ENCODE measurements at regions not wholly inside any gene's neighbourhood (a gene's known extent, or its start where the extent isn't known, plus 50 kb on each side); places are given as distances from the start of the nearest gene placed in this dataset.

DNA sequence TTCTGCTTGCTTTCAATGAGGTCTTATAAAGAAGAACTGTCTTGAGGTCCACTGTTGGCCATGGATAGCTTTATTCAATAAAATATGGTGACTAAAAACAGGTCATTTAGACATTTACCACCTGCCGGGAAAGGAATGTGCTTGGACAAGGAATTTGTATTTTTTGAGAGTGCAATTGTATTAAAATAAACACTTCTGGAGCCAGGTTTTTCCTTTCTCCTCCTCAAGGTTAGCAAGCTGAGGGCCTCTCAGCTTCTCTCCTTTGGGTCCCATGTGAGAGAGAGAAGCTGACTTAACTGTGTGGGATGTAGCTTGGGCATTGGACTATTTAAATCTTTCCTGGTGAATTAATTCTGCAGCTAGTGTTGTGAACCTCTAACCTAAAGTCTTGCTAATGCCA lies 321.0 kb downstream of the MEIS1 start:
- ChIA-PET POLR2A (interaction anchor here (0.9 to 1.0 kb wide), 2 partner anchors 13 to 1307 kb away, joined by 3 read pairs; no protein-coding TSS in a partner anchor), CTCF (interaction anchor here (0.6 kb wide), 1 partner anchor 1097 kb away, joined by 3 read pairs; no protein-coding TSS in a partner anchor)
- no peak for TF ChIP-seq ARNT (IDR thresholded peaks at IDR 0.05)
- no peak for DNase-seq (ENCODE audit: extremely low spot score)

DNA sequence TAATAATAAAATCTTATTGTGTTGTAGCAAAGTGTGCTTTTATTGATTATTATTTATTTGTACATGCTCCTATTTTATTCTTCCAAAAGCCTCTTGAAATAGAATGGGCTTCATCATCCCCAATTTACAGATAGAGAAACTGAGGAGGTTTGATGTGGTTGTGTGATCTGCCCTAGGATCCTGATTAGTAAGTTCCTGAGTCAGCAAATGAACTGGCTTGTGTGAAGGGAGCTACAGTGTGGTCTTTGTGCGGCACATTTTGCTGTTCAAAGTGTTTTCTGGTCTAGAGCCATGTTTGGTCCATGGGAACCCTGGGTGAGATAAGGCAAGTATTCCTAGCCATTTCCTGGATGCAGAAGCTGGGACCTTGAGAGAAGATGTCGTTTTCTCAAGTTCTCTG lies 326.9 kb downstream of the MEIS1 start:
- TF ChIP-seq SP1 (IDR thresholded peaks at IDR 0.05) (no peak), ARNT (IDR thresholded peaks at IDR 0.05) (no peak), HDGF (IDR thresholded peaks at IDR 0.05; ENCODE audit: borderline replicate concordance) (no peak), TARDBP (IDR thresholded peaks at IDR 0.05) (no peak), ZNF384 (IDR thresholded peaks at IDR 0.05) (no peak), NFRKB (IDR thresholded peaks at IDR 0.05) (no peak), FOXK2 (IDR thresholded peaks at IDR 0.05) (no peak), LEF1 (IDR thresholded peaks at IDR 0.05; ENCODE audit: borderline replicate concordance) (no peak), ELF4 (IDR thresholded peaks at IDR 0.05) (no peak), CTBP1 (IDR thresholded peaks at IDR 0.05; ENCODE audit: borderline replicate concordance) (no peak), FOXA1 (IDR thresholded peaks at IDR 0.05) (no peak), SUZ12 (IDR thresholded peaks at IDR 0.05) (no peak)
- TF ChIP-seq, protein P1, sequence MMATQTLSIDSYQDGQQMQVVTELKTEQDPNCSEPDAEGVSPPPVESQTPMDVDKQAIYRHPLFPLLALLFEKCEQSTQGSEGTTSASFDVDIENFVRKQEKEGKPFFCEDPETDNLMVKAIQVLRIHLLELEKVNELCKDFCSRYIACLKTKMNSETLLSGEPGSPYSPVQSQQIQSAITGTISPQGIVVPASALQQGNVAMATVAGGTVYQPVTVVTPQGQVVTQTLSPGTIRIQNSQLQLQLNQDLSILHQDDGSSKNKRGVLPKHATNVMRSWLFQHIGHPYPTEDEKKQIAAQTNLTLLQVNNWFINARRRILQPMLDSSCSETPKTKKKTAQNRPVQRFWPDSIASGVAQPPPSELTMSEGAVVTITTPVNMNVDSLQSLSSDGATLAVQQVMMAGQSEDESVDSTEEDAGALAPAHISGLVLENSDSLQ (IDR thresholded peaks at IDR 0.05) = no peak
- POLR2A ChIA-PET = no interaction called here
- DNase-seq (ENCODE audit: extremely low spot score) = no peak
- CTCF ChIA-PET = no interaction called here

DNA sequence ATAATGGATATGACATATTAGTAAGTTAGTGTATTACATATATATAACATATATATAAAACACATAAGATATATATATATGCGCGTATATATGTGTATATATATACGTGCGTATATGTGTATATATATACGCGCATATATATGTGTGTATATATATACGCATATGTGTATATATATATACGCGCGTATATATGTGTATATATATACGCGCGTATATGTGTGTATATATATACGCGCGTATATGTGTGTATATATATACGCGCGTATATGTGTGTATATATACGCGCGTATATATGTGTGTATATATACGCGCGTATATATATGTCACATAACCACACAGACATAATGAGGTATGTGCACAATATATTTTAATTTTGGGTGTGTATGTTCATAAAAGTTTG lies 327.8 kb downstream of the MEIS1 start:
- ChIA-PET CTCF (no interaction called here), POLR2A (no interaction called here)
- no peak for TF ChIP-seq ZNF384 (IDR thresholded peaks at IDR 0.05)
- TF ChIP-seq SP1 (IDR thresholded peaks at IDR 0.05) = no peak
- TF ChIP-seq SUZ12 (IDR thresholded peaks at IDR 0.05) = no peak
- no peak for TF ChIP-seq L3MBTL2 (conservative IDR thresholded peaks at IDR 0.05)
- no peak for TF ChIP-seq BHLHE40 (IDR thresholded peaks at IDR 0.05; ENCODE audit: borderline replicate concordance)
- TF ChIP-seq FOXM1 (IDR thresholded peaks at IDR 0.05; ENCODE audit: borderline replicate concordance) = no peak
- TF ChIP-seq, protein P1 (IDR thresholded peaks at IDR 0.05) = no peak
- no peak for TF ChIP-seq NFRKB (IDR thresholded peaks at IDR 0.05)
- no peak for TF ChIP-seq ARNT (IDR thresholded peaks at IDR 0.05)
- TF ChIP-seq ELF4 (IDR thresholded peaks at IDR 0.05) = no peak
- no peak for TF ChIP-seq HDGF (IDR thresholded peaks at IDR 0.05; ENCODE audit: borderline replicate concordance)
- TF ChIP-seq CTBP1 (IDR thresholded peaks at IDR 0.05; ENCODE audit: borderline replicate concordance) = no peak
- no peak for TF ChIP-seq FOXA1 (IDR thresholded peaks at IDR 0.05)
- TF ChIP-seq TARDBP (IDR thresholded peaks at IDR 0.05) = no peak
- no peak for TF ChIP-seq LEF1 (IDR thresholded peaks at IDR 0.05; ENCODE audit: borderline replicate concordance)
- no peak for TF ChIP-seq FOXK2 (IDR thresholded peaks at IDR 0.05)
- DNase-seq (ENCODE audit: extremely low spot score) = no peak

DNA sequence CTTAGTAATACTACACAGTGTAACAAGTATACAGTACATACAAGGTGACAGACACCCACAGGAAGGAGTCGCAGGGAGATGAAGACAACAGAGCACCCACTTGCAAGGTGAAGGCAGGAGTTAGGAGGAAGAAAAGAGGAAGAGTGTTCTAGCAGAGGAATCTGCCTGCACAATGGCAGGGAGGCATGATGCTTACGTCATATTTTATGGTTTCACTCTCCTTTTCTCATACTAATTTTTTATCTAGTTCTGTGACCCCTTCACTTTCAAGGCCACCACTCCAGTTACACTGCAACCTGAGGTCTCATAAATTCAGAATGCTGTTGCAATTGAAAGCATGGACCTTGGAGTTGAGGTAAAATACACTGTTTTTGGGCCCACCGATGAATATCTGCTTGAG lies 331.7 kb downstream of the MEIS1 start:
- ChIA-PET CTCF (no interaction called here), POLR2A (no interaction called here)
- DNase-seq (ENCODE audit: extremely low spot score) = no peak
- no peak for TF ChIP-seq FOXM1 (IDR thresholded peaks at IDR 0.05; ENCODE audit: borderline replicate concordance)
- no peak for TF ChIP-seq BHLHE40 (IDR thresholded peaks at IDR 0.05; ENCODE audit: borderline replicate concordance)
- TF ChIP-seq L3MBTL2 (conservative IDR thresholded peaks at IDR 0.05) = no peak
- TF ChIP-seq ARNT (IDR thresholded peaks at IDR 0.05) = no peak
- TF ChIP-seq FOXK2 (IDR thresholded peaks at IDR 0.05) = no peak
- no peak for TF ChIP-seq CTBP1 (IDR thresholded peaks at IDR 0.05; ENCODE audit: borderline replicate concordance)
- TF ChIP-seq SP1 (IDR thresholded peaks at IDR 0.05) = no peak
- TF ChIP-seq SUZ12 (IDR thresholded peaks at IDR 0.05) = no peak
- TF ChIP-seq ELF4 (IDR thresholded peaks at IDR 0.05) = no peak
- no peak for TF ChIP-seq NFRKB (IDR thresholded peaks at IDR 0.05)

DNA sequence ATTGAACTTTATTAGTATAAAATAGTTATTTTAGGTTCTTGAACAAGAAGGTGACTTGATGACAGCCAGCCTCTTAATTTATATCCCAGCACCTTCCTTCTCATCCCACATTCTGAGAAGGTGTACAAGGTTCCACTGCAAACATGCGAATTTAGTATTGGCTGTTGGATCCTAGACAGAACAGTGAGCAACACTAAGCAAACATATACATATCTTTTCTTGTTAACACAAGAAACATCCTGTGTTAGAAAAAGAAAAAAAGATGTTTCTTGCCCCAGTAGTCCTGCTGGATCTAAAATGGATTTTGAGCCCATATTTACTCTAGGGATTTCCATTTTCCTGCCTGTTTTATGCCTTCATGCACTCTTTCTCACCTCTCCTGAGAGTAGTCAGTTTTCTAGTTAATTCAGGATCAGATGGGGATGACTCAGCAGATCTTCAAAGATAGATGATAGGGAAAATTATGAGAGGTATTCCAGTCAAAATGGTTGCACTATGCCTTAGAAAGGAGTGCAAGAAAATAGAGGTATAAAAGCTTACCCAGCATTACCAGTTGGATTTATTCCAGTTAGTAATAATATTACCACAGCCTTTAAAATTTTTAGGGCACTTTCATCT lies 336.5 kb downstream of the MEIS1 start:
- CTCF ChIA-PET = no interaction called here
- no peak for DNase-seq (ENCODE audit: extremely low spot score)
- TF ChIP-seq, protein P1 (IDR thresholded peaks at IDR 0.05) = no peak
- TF ChIP-seq L3MBTL2 (conservative IDR thresholded peaks at IDR 0.05) (no peak), NFRKB (IDR thresholded peaks at IDR 0.05) (no peak), SUZ12 (IDR thresholded peaks at IDR 0.05) (no peak), ELF4 (IDR thresholded peaks at IDR 0.05) (no peak), TARDBP (IDR thresholded peaks at IDR 0.05) (no peak), LEF1 (IDR thresholded peaks at IDR 0.05; ENCODE audit: borderline replicate concordance) (no peak), CTBP1 (IDR thresholded peaks at IDR 0.05; ENCODE audit: borderline replicate concordance) (no peak), SP1 (IDR thresholded peaks at IDR 0.05) (no peak), BHLHE40 (IDR thresholded peaks at IDR 0.05; ENCODE audit: borderline replicate concordance) (no peak), ZNF384 (IDR thresholded peaks at IDR 0.05) (no peak), HDGF (IDR thresholded peaks at IDR 0.05; ENCODE audit: borderline replicate concordance) (no peak), ARNT (IDR thresholded peaks at IDR 0.05) (no peak), FOXK2 (IDR thresholded peaks at IDR 0.05) (no peak), FOXM1 (IDR thresholded peaks at IDR 0.05; ENCODE audit: borderline replicate concordance) (no peak), FOXA1 (IDR thresholded peaks at IDR 0.05) (no peak)
- POLR2A ChIA-PET = no interaction called here

DNA sequence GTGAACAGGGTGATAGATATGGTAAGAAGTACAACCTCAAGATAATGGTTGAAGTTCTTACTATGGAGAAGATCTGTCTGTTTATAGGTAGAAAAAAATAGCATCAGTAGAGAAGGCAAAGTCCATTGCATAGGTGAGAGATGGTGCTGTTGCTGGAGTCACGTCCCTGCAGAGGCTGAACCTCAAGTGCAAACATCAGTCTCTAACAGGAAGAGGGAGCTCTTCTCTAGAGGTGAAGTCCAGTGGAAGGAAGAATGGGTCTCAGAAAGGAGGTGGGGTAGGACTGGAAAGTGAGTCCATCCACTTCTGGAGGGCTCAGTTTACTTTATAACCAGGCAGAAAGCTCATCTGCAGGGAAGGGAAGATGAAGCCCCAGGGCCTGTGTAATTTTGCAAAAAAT lies 337.7 kb downstream of the MEIS1 start:
- DNase-seq (ENCODE audit: extremely low spot score) = no peak
- ChIA-PET CTCF (no interaction called here), POLR2A (no interaction called here)
- TF ChIP-seq SUZ12 (IDR thresholded peaks at IDR 0.05) (no peak), CTBP1 (IDR thresholded peaks at IDR 0.05; ENCODE audit: borderline replicate concordance) (no peak), FOXA1 (IDR thresholded peaks at IDR 0.05) (no peak), TARDBP (IDR thresholded peaks at IDR 0.05) (no peak), ARNT (IDR thresholded peaks at IDR 0.05) (no peak), L3MBTL2 (conservative IDR thresholded peaks at IDR 0.05) (no peak), LEF1 (IDR thresholded peaks at IDR 0.05; ENCODE audit: borderline replicate concordance) (no peak), NFRKB (IDR thresholded peaks at IDR 0.05) (no peak), FOXM1 (IDR thresholded peaks at IDR 0.05; ENCODE audit: borderline replicate concordance) (no peak), FOXK2 (IDR thresholded peaks at IDR 0.05) (no peak), ELF4 (IDR thresholded peaks at IDR 0.05) (no peak), ZNF384 (IDR thresholded peaks at IDR 0.05) (no peak), BHLHE40 (IDR thresholded peaks at IDR 0.05; ENCODE audit: borderline replicate concordance) (no peak), SP1 (IDR thresholded peaks at IDR 0.05) (no peak)
- TF ChIP-seq, protein P1 (IDR thresholded peaks at IDR 0.05) = no peak

All from HEK293T (cell line).